Hematopoietic multipotent progenitor cell (in vitro differentiated cells): ENCODE measurements at regions not wholly inside any gene's neighbourhood (a gene's known extent, or its start where the extent isn't known, plus 50 kb on each side); places are given as distances from the start of the nearest gene placed in this dataset.
A peak's percentile ranks its signal among the peaks of the same experiment; 100 is the strongest.

Experiments
- DNase-seq, 3 donors: peaks; one replicate each; pipeline ENCODE4 v3.0.0-alpha.2; 2011 to 2015; ENCODE audit warnings: low read depth in 2 of 3, low spot score in 2 of 3

GRCh38 chr12:105775343-105775742 is 363.4 kb downstream of the NUAK1 start:
- DNase-seq = no peak

- peak in 2 of 3 donors; percentile 51 to 85 for DNase-seq
These were observed 354.5 kb downstream of the NUAK1 start for GRCh38 chr12:105783983-105784947.

GRCh38 chr12:105793421-105793820 is 345.3 kb downstream of the NUAK1 start:
- no peak for DNase-seq

GRCh38 chr12:105798256-105798845 is 340.4 kb downstream of the NUAK1 start:
- no peak for DNase-seq

- DNase-seq = no peak
These were observed 339.7 kb downstream of the NUAK1 start for GRCh38 chr12:105799103-105799502.

GRCh38 chr12:105801351-105801750 is 337.4 kb downstream of the NUAK1 start:
- DNase-seq = no peak

GRCh38 chr12:105803292-105803691 is 335.5 kb downstream of the NUAK1 start:
- DNase-seq = no peak

- DNase-seq = no peak
These were observed 334.0 kb downstream of the NUAK1 start for GRCh38 chr12:105804591-105805265.

- no peak for DNase-seq
These were observed 332.9 kb downstream of the NUAK1 start for GRCh38 chr12:105805730-105806399.

- no peak for DNase-seq
These were observed 332.4 kb downstream of the NUAK1 start for GRCh38 chr12:105806400-105806770.

GRCh38 chr12:105812366-105812765 is 326.4 kb downstream of the NUAK1 start:
- DNase-seq = no peak

GRCh38 chr12:105813201-105813600 is 325.6 kb downstream of the NUAK1 start:
- no peak for DNase-seq

GRCh38 chr12:105814283-105814682 is 324.5 kb downstream of the NUAK1 start:
- no peak for DNase-seq

- DNase-seq = no peak
These were observed 319.2 kb downstream of the NUAK1 start for GRCh38 chr12:105819549-105819948.

GRCh38 chr12:105820429-105821125 is 318.2 kb downstream of the NUAK1 start:
- no peak for DNase-seq

GRCh38 chr12:105822131-105823105 is 316.3 kb downstream of the NUAK1 start:
- no peak for DNase-seq

GRCh38 chr12:105823810-105824209 is 314.9 kb downstream of the NUAK1 start:
- no peak for DNase-seq

GRCh38 chr12:105825141-105825540 is 313.6 kb downstream of the NUAK1 start:
- no peak for DNase-seq

GRCh38 chr12:105831372-105831771 is 307.4 kb downstream of the NUAK1 start:
- no peak for DNase-seq
